Body of pancreas (tissue), 4 donors: ENCODE measurements at regions not wholly inside any gene's neighbourhood (a gene's known extent, or its start where the extent isn't known, plus 50 kb on each side); places are given as distances from the start of the nearest gene placed in this dataset.

Experiments
- ATAC-seq: fragments of 150-250 bp; one replicate; pipeline ENCODE4 v1.9.1; 2016
- DNase-seq, 4 donors: peaks; one replicate each; pipeline ENCODE4 v3.0.0-alpha.2; 2019
- H3K27ac ChIP-seq, 4 donors: fragments of 200-600 bp; sonication (generic); 1 replicate in 3 of 4; 2 replicates in 1 of 4; pipeline versions ENCODE4 v1.5.1 to v1.6.1; 2016 to 2019; ENCODE audit warnings: mild to moderate bottlenecking in 1 of 4, mixed read lengths in 1 of 4, moderate library complexity in 1 of 4
- H3K27me3 ChIP-seq, 2 donors: fragments of 200-600 bp; sonication (generic); one replicate each; pipeline ENCODE4 v1.6.0; 2016; ENCODE audit warnings: mild to moderate bottlenecking in 1 of 2
- H3K36me3 ChIP-seq, 2 donors: fragments of 200-600 bp; sonication (generic); replicated peaks in 1 of 2; 2 replicates each; pipeline ENCODE4 v1.5.1; 2016; ENCODE audit warnings: low read depth in 2 of 2; ENCODE audit not compliant: insufficient read depth in 1 of 2
- H3K4me1 ChIP-seq: fragments of 200-600 bp; sonication (generic); one replicate; pipeline ENCODE4 v1.6.0; 2016
- H3K4me3 ChIP-seq, 2 donors: fragments of 200-600 bp; sonication (generic); 1 replicate in 1 of 2; 2 replicates in 1 of 2; pipeline ENCODE4 v1.5.1; 2016 to 2019
- H3K9me3 ChIP-seq, 3 donors: fragments of 200-600 bp; sonication (generic); 1 replicate in 2 of 3; 2 replicates in 1 of 3; pipeline ENCODE4 v1.5.1; 2016
- POLR2A ChIP-seq, 3 donors: fragments of 450-650 bp; IDR thresholded peaks; one replicate each; pipeline ENCODE4 v1.6.1; 2016; ENCODE audit warnings: antibody characterized with exemption in 3 of 3, mild to moderate bottlenecking in 2 of 3
- WGBS, 2 donors: methylation state at CpG; one replicate each; pipeline ENCODE4 v1.1.5; 2017; 5-methylcytosine and 5-hydroxymethylcytosine counted together
- intact Hi-C: fragments of 100-400 bp; cut with DNase I; formaldehyde crosslinking; loops from one replicate; pipeline ENCODE4 v1.15.1; 2023
- TF ChIP-seq, protein P1 (sequence below), 7 experiments: fragments of 450-650 bp in 4 of 7; fragments of 200-600 bp in 3 of 7; sonication (generic) in 3 of 7; IDR thresholded peaks; one replicate each; pipeline ENCODE4 v1.5.1; 2016 to 2019; ENCODE audit warnings: antibody characterized with exemption in 7 of 7

DNA sequence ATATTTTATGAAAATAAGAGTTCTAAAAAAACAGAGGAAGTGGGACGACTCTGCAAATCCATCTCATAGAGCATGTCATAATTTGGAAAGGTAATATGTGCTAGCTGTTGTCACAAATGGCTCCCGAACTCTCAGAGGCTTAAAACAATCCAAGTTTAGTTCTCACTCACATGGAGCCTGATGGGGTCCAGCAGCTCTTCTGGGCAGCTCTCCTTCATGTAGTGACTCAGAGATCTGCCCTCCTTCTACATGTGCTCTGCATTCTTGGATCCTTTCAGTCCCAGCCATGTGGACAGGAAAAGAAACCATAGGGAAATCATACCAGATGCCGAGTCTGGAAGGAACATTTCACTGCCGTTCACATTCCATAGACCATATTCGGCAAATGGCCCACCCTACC is 180.1 kb upstream of the APCDD1 start:
- ATAC-seq (no peak), DNase-seq (no peak)
- TF ChIP-seq, protein P1, sequence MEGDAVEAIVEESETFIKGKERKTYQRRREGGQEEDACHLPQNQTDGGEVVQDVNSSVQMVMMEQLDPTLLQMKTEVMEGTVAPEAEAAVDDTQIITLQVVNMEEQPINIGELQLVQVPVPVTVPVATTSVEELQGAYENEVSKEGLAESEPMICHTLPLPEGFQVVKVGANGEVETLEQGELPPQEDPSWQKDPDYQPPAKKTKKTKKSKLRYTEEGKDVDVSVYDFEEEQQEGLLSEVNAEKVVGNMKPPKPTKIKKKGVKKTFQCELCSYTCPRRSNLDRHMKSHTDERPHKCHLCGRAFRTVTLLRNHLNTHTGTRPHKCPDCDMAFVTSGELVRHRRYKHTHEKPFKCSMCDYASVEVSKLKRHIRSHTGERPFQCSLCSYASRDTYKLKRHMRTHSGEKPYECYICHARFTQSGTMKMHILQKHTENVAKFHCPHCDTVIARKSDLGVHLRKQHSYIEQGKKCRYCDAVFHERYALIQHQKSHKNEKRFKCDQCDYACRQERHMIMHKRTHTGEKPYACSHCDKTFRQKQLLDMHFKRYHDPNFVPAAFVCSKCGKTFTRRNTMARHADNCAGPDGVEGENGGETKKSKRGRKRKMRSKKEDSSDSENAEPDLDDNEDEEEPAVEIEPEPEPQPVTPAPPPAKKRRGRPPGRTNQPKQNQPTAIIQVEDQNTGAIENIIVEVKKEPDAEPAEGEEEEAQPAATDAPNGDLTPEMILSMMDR (IDR thresholded peaks at IDR 0.05): no peak
- TF ChIP-seq POLR2A (IDR thresholded peaks at IDR 0.05): no peak
- H3K27ac ChIP-seq: no peak overlapping the region
- H3K4me1 ChIP-seq: peaks cover 22% of the 10 kb centered on the region
- intact Hi-C loops: no loop called here
- 89 to 90% methylated on average over 5 of the region's 5 CpGs for WGBS, 2 donors
- no peaks in the 10 kb centered on the region for H3K27me3 ChIP-seq
- no peak overlapping the region for H3K4me3 ChIP-seq
- H3K9me3 ChIP-seq: no peaks in the 10 kb centered on the region
- H3K36me3 ChIP-seq: no peaks in the 10 kb centered on the region

DNA sequence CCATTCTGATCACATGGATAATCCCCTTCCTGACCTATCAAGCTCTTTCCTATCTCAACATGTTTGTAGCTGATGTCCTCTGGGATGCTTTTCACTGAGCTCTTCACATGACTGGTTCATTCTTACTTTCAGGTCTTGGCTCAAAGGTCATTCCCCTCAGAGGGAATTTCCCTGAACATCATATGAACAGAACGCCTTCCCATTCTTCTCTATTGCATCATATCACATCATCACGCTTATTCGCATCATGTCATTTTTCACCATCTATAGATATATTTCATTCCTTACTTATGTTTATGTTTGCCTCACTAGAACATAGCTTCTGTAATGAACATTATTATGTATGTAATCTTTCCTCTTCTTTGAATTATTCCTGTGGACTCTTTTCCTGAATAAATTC is 178.9 kb upstream of the APCDD1 start:
- H3K4me1 ChIP-seq: peaks cover 10% of the 10 kb centered on the region
- ATAC-seq: no peak
- H3K4me3 ChIP-seq: no peak overlapping the region
- intact Hi-C loops: no loop called here
- no peaks in the 10 kb centered on the region for H3K36me3 ChIP-seq
- H3K9me3 ChIP-seq: no peaks in the 10 kb centered on the region
- no peak for TF ChIP-seq POLR2A (IDR thresholded peaks at IDR 0.05)
- TF ChIP-seq, protein P1 (IDR thresholded peaks at IDR 0.05): no peak
- no peaks in the 10 kb centered on the region for H3K27me3 ChIP-seq
- H3K27ac ChIP-seq: no peak overlapping the region
- DNase-seq: no peak
- WGBS, 2 donors: 88 to 89% methylated on average over 3 of the region's 3 CpGs

GRCh38 chr18:10278265-10278664 is 176.2 kb upstream of the APCDD1 start:
- intact Hi-C loops: no loop called here
- H3K4me1 ChIP-seq: no peaks in the 10 kb centered on the region
- TF ChIP-seq, protein P1 (IDR thresholded peaks at IDR 0.05): no peak
- TF ChIP-seq POLR2A (IDR thresholded peaks at IDR 0.05): no peak
- no peak for DNase-seq
- no peaks in the 10 kb centered on the region for H3K27me3 ChIP-seq
- no peak overlapping the region for H3K4me3 ChIP-seq
- no peak overlapping the region for H3K27ac ChIP-seq
- H3K36me3 ChIP-seq: no peaks in the 10 kb centered on the region
- ATAC-seq: no peak
- H3K9me3 ChIP-seq: no peaks in the 10 kb centered on the region

- DNase-seq: no peak
Measured at GRCh38 chr18:10279471-10279870, 175.0 kb upstream of the APCDD1 start.

More at GRCh38 chr18:10279471-10279870, 175.0 kb upstream of the APCDD1 start:
- Histone ChIP-seq H3K27me3 (no peaks in the 10 kb centered on the region), H3K4me3 (no peak overlapping the region), H3K9me3 (no peaks in the 10 kb centered on the region), H3K4me1 (no peaks in the 10 kb centered on the region), H3K36me3 (no peaks in the 10 kb centered on the region), H3K27ac (no peak overlapping the region)
- TF ChIP-seq, protein P1 (IDR thresholded peaks at IDR 0.05): no peak
- no peak for TF ChIP-seq POLR2A (IDR thresholded peaks at IDR 0.05)
- no peak for ATAC-seq
- WGBS, 2 donors: 86 to 91% methylated on average over 4 of the region's 4 CpGs
- intact Hi-C loops: no loop called here
